MCF 10A (cell line): ENCODE measurements at regions not wholly inside any gene's neighbourhood (a gene's known extent, or its start where the extent isn't known, plus 50 kb on each side); places are given as distances from the start of the nearest gene placed in this dataset.

Experiments
- BruUV-seq: library from RNA; stranded (reverse); fragments of 400-500 nt; replicated peaks from 2 replicates; lab custom pipeline; 2021; lab: Mats Ljungman, UMichigan
- CTCF ChIA-PET: fragments of 300-600 bp; sonication (Branson Sonifier 250); formaldehyde crosslinking; extraction: SDS; loops from one replicate; lab custom pipeline; 2021; ENCODE audit warnings: antibody characterized with exemption, inconsistent platforms; lab: Yijun Ruan, JAX
- POLR2A ChIA-PET: fragments of 300-600, 350-650 bp; sonication (Branson Sonifier 250); formaldehyde crosslinking; extraction: SDS; loops from one replicate; lab custom pipeline; 2020; ENCODE audit warnings: antibody characterized with exemption, inconsistent platforms; lab: Yijun Ruan, JAX
- DNase-seq: peaks from one replicate; pipeline ENCODE4 v3.0.0-alpha.2; 2018; ENCODE audit not compliant: unreplicated experiment
- H3K27ac Mint-ChIP-seq: one replicate; pipeline ENCODE4 v1.8.0; 2022; ENCODE audit warnings: mild to moderate bottlenecking, low read depth, mixed read lengths; ENCODE audit not compliant: unreplicated experiment
- H3K27me3 Mint-ChIP-seq: one replicate; pipeline ENCODE4 v1.8.0; 2022; ENCODE audit warnings: mixed read lengths; ENCODE audit not compliant: insufficient read depth, unreplicated experiment
- H3K36me3 Mint-ChIP-seq: one replicate; pipeline ENCODE4 v1.8.0; 2022; ENCODE audit warnings: mild to moderate bottlenecking, moderate library complexity, mixed read lengths; ENCODE audit not compliant: insufficient read depth, unreplicated experiment
- H3K4me1 Mint-ChIP-seq: one replicate; pipeline ENCODE4 v1.8.0; 2022; ENCODE audit warnings: mixed read lengths; ENCODE audit not compliant: insufficient read depth, unreplicated experiment
- H3K4me3 Mint-ChIP-seq: one replicate; pipeline ENCODE4 v1.8.0; 2022; ENCODE audit warnings: mild to moderate bottlenecking, moderate library complexity, mixed read lengths; ENCODE audit not compliant: unreplicated experiment
- H3K9me3 Mint-ChIP-seq: one replicate; pipeline ENCODE4 v1.8.0; 2022; ENCODE audit warnings: mixed read lengths; ENCODE audit not compliant: unreplicated experiment
- intact Hi-C: fragments of 100-400 bp; cut with micrococcal nuclease; formaldehyde crosslinking; loops from 2 replicates; pipeline ENCODE4 v1.14.1; 2022
- TF ChIP-seq, protein P1 (sequence below): fragments of 200-600 bp; IDR thresholded peaks from one replicate; pipeline ENCODE4 v1.8.0; 2022; ENCODE audit warnings: antibody characterized with exemption, mild to moderate bottlenecking; ENCODE audit not compliant: unreplicated experiment

DNA sequence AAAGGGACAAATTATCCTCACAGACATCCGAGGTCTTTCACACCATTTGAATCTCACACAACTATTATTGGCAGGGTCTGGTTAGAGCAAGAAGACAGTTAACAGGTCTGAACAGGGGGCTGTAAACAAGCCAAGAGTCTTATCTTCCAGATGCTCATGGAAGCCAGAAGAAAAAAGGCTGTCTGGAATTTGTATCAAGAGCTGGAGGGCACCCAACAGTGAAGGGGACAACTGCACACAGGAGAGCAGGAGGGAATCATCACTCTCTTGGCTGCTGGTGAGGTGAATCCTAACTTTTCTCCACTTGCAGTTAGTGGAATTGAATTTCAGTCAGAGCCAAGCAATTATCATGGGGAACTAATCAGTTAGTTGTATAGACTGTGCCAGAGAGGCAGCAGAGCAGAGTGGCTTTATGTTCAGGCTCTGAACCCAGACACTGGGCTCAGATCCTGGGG, 880.2 kb upstream of the AUTS2 start:
- TF ChIP-seq, protein P1, sequence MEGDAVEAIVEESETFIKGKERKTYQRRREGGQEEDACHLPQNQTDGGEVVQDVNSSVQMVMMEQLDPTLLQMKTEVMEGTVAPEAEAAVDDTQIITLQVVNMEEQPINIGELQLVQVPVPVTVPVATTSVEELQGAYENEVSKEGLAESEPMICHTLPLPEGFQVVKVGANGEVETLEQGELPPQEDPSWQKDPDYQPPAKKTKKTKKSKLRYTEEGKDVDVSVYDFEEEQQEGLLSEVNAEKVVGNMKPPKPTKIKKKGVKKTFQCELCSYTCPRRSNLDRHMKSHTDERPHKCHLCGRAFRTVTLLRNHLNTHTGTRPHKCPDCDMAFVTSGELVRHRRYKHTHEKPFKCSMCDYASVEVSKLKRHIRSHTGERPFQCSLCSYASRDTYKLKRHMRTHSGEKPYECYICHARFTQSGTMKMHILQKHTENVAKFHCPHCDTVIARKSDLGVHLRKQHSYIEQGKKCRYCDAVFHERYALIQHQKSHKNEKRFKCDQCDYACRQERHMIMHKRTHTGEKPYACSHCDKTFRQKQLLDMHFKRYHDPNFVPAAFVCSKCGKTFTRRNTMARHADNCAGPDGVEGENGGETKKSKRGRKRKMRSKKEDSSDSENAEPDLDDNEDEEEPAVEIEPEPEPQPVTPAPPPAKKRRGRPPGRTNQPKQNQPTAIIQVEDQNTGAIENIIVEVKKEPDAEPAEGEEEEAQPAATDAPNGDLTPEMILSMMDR = no peak
- no peak for DNase-seq
- no peak overlapping the region for H3K27ac Mint-ChIP-seq
- H3K9me3 Mint-ChIP-seq = peaks cover 38% of the 10 kb centered on the region
- H3K36me3 Mint-ChIP-seq = no peaks in the 10 kb centered on the region
- no peaks in the 10 kb centered on the region for H3K4me1 Mint-ChIP-seq
- no peaks in the 10 kb centered on the region for H3K27me3 Mint-ChIP-seq
- no peak overlapping the region for H3K4me3 Mint-ChIP-seq
- intact Hi-C loops = no loop called here
- CTCF ChIA-PET = no interaction called here
- BruUV-seq = no TSS peak
- POLR2A ChIA-PET = no interaction called here

GRCh38 chr7:68720697-68721096, 877.6 kb upstream of the AUTS2 start:
- intact Hi-C loops = no loop called here
- ChIA-PET POLR2A (no interaction called here), CTCF (interaction anchor here (0.6 kb wide), 1 partner anchor 1881 kb away, joined by 4 read pairs; no protein-coding TSS in a partner anchor)
- Mint-ChIP-seq H3K36me3 (no peaks in the 10 kb centered on the region), H3K4me1 (no peaks in the 10 kb centered on the region), H3K27me3 (no peaks in the 10 kb centered on the region), H3K27ac (no peak overlapping the region), H3K9me3 (peaks cover 27% of the 10 kb centered on the region), H3K4me3 (no peak overlapping the region)
- TF ChIP-seq, protein P1 = no peak
- DNase-seq = no peak
- no TSS peak for BruUV-seq

GRCh38 chr7:68722044-68722443, 876.2 kb upstream of the AUTS2 start:
- intact Hi-C loops = no loop called here
- Mint-ChIP-seq H3K9me3 (peaks cover 26% of the 10 kb centered on the region), H3K4me3 (no peak overlapping the region), H3K27me3 (no peaks in the 10 kb centered on the region), H3K36me3 (no peaks in the 10 kb centered on the region), H3K4me1 (no peaks in the 10 kb centered on the region), H3K27ac (no peak overlapping the region)
- TF ChIP-seq, protein P1 = no peak
- no TSS peak for BruUV-seq
- POLR2A ChIA-PET = no interaction called here
- no peak for DNase-seq
- CTCF ChIA-PET = no interaction called here

DNA sequence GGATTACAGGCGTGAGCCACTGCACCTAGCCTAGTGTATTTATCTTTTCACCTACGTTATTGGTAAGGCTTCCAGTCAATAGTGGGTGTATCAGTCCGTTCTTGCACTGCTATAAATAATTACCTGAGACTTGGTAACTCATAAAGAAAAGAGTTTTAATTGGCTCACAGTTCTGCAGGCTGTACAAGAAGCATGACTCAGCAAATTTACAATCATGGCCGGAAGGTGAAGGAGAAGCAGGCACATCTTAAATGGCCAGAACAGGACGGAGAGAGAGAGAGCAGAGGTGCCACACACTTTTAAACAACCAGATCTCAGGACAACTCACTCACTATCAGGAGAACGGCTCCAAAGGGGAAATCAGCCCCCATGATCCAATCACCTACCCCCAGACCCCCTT, 873.3 kb upstream of the AUTS2 start:
- no peaks in the 10 kb centered on the region for H3K36me3 Mint-ChIP-seq
- no peaks in the 10 kb centered on the region for H3K4me1 Mint-ChIP-seq
- peaks cover 29% of the 10 kb centered on the region for H3K9me3 Mint-ChIP-seq
- no peaks in the 10 kb centered on the region for H3K27me3 Mint-ChIP-seq
- no peak overlapping the region for H3K27ac Mint-ChIP-seq
- no peak overlapping the region for H3K4me3 Mint-ChIP-seq
- no peak for DNase-seq
- TF ChIP-seq, protein P1 = no peak
- intact Hi-C loops = no loop called here
- no TSS peak for BruUV-seq
- CTCF ChIA-PET = interaction anchor here (0.7 kb wide), 1 partner anchor 1954 kb away, joined by 3 read pairs; no protein-coding TSS in a partner anchor
- POLR2A ChIA-PET = no interaction called here
